ENCODE measurements at regions not wholly inside any gene's neighbourhood (a gene's known extent, or its start where the extent isn't known, plus 50 kb on each side); places are given as distances from the start of the nearest gene placed in this dataset.

DNA sequence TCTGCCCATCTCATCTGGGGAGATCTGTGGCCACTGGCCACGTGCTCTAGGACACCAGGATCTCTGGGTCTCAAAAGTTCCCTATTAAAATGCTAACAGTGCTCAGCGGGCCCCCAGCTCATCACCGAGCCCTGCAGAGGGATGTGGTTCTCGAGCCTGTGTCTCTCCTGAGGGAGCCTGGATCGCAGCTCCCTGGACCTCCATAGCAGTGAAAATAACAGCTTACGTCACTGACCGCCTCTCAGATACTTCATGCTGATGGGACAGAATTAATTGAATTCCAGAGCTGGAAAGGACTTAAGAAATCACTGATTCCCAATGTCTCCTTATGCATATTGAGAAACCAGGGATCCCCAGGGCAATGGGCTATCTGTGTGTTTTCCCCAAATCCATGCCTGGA is 90.0 kb downstream of the GALR1 start:
- no peak overlapping the region for H3K27ac ChIP-seq (ENCODE audit: low read length, poor library complexity, severe bottlenecking)
- no peak overlapping the region for H3K4ac ChIP-seq (ENCODE audit: low read depth in 1 of 2, low read length in 2 of 2)
- no peak overlapping the region for H2BK12ac ChIP-seq (ENCODE audit: low read length in 2 of 2)
- H2BK15ac ChIP-seq (ENCODE audit: low read depth, poor library complexity, severe bottlenecking) = no peak overlapping the region
- H2AK5ac ChIP-seq (ENCODE audit: low read length, severe bottlenecking) = no peak overlapping the region
- no peak overlapping the region for H3K4me3 ChIP-seq (ENCODE audit: insufficient read depth in 1 of 2, low read depth in 1 of 2, low read length in 2 of 2)
- no peak overlapping the region for H3K18ac ChIP-seq (ENCODE audit: low read depth in 1 of 2, low read length in 2 of 2)
- no peak overlapping the region for H2BK5ac ChIP-seq (ENCODE audit: low read depth, low read length, poor library complexity, severe bottlenecking)
- H3K14ac ChIP-seq (ENCODE audit: low read length in 2 of 2) = no peak overlapping the region
- no peaks in the 10 kb centered on the region for H3K79me1 ChIP-seq (replicated peaks; ENCODE audit: low read length, poor library complexity, severe bottlenecking)
- H3K4me2 ChIP-seq (ENCODE audit: low read length, poor library complexity, severe bottlenecking) = no peak overlapping the region
- H2BK120ac ChIP-seq (ENCODE audit: low read depth, low read length) = no peak overlapping the region
- H3K9ac ChIP-seq (ENCODE audit: low read length) = no peak overlapping the region
- H4K91ac ChIP-seq (ENCODE audit: low read length) = no peak overlapping the region
- no peaks in the 10 kb centered on the region for H3K4me1 ChIP-seq (ENCODE audit: control insufficient read depth, insufficient read depth, low read depth, low read length)
- H4K8ac ChIP-seq (ENCODE audit: low read length) = no peak overlapping the region
- WGBS = 70% methylated on average over 7 of the region's 7 CpGs
- H3K9me3 ChIP-seq (ENCODE audit: control insufficient read depth, low read length) = no peaks in the 10 kb centered on the region
- H3K36me3 ChIP-seq (ENCODE audit: control insufficient read depth in 1 of 2, insufficient read depth in 2 of 2, low read depth in 1 of 2, low read length in 2 of 2) = no peaks in the 10 kb centered on the region
- H2AFZ ChIP-seq (ENCODE audit: low read depth, low read length) = no peak overlapping the region
- DNase-seq = no peak
- H3K27me3 ChIP-seq (ENCODE audit: control insufficient read depth in 1 of 2, insufficient read depth in 1 of 2, low read length in 2 of 2) = peaks cover 0 to 33% of the 10 kb centered on the region in 2 experiments
- no peak overlapping the region for H3K23ac ChIP-seq (ENCODE audit: low read length in 2 of 2)

DNA sequence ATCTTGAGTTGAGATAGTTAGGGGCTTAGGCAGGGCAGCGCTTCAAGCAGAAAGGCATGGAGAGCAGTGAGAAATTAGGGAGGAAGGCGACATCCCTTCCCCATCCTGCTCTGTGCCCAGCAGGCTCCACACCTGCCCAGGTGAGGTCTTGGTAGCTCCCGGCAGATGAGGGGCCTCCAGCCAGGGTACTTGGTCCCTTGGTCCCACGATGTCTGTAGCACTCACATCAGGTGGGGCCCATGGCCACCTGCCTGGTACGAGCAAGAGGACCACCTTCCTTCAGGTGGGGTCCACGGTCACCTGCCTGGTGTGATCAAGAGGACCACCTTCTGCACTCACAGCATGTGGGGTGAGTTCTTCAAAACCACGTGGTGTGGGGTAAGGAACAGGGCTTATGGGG is 91.2 kb downstream of the GALR1 start:
- Histone ChIP-seq H2BK15ac (ENCODE audit: low read depth, poor library complexity, severe bottlenecking) (no peak overlapping the region), H3K23ac (ENCODE audit: low read length in 2 of 2) (no peak overlapping the region), H3K18ac (ENCODE audit: low read depth in 1 of 2, low read length in 2 of 2) (no peak overlapping the region), H2BK120ac (ENCODE audit: low read depth, low read length) (no peak overlapping the region), H3K14ac (ENCODE audit: low read length in 2 of 2) (no peak overlapping the region), H2BK5ac (ENCODE audit: low read depth, low read length, poor library complexity, severe bottlenecking) (no peak overlapping the region), H4K91ac (ENCODE audit: low read length) (no peak overlapping the region), H3K27ac (ENCODE audit: low read length, poor library complexity, severe bottlenecking) (no peak overlapping the region), H3K79me1 (replicated peaks; ENCODE audit: low read length, poor library complexity, severe bottlenecking) (no peaks in the 10 kb centered on the region), H2AFZ (ENCODE audit: low read depth, low read length) (no peak overlapping the region), H4K8ac (ENCODE audit: low read length) (no peak overlapping the region), H3K36me3 (ENCODE audit: control insufficient read depth in 1 of 2, insufficient read depth in 2 of 2, low read depth in 1 of 2, low read length in 2 of 2) (no peaks in the 10 kb centered on the region), H3K27me3 (ENCODE audit: control insufficient read depth in 1 of 2, insufficient read depth in 1 of 2, low read length in 2 of 2) (peaks cover 0 to 33% of the 10 kb centered on the region in 2 experiments), H3K9ac (ENCODE audit: low read length) (no peak overlapping the region), H3K4me3 (ENCODE audit: insufficient read depth in 1 of 2, low read depth in 1 of 2, low read length in 2 of 2) (no peak overlapping the region), H3K4me2 (ENCODE audit: low read length, poor library complexity, severe bottlenecking) (no peak overlapping the region), H3K4ac (ENCODE audit: low read depth in 1 of 2, low read length in 2 of 2) (no peak overlapping the region), H2AK5ac (ENCODE audit: low read length, severe bottlenecking) (no peak overlapping the region), H3K4me1 (ENCODE audit: control insufficient read depth, insufficient read depth, low read depth, low read length) (no peaks in the 10 kb centered on the region), H3K9me3 (ENCODE audit: control insufficient read depth, low read length) (no peaks in the 10 kb centered on the region), H2BK12ac (ENCODE audit: low read length in 2 of 2) (no peak overlapping the region)
- DNase-seq = no peak
- WGBS = 72% methylated on average over 5 of the region's 7 CpGs

DNA sequence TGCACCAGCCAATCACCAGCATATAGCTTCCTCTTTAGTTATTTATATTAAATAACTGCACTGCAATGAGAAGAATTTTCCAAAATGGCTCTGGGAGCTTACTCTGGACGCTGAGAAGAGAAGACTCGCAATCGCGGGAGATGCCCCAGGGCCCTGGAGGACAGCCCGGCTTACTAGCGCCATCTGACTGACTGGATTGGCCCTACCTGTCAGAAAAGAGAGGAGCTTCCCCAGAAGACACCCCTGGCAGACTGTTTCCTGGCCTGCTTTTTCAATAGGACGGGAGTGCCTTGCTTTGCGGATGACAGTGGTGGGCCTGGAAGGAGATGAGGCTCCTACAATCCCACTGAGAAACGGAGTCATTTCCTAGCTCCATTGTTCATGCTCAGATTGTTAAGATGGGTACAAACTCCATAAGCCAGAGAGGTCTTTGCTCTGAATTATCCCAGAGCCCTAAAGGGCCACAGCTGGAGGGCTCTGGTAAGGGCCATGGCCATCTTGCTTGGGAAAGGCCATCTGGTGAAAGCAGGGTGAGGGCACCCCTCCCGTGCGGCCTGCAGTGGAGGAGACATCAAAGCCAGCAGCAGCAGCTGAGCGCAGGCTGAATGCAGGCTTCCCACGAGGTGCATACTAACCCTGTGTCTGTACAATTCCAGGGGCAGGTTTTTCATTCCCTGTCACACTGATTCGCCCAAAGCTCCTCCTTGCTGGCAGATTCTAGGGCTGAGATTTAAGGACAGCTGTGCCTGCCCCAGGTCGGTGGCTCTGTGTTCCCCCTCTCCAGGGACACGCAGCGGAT is 92.1 kb downstream of the GALR1 start:
- Histone ChIP-seq H2BK12ac (ENCODE audit: low read length in 2 of 2) (no peak overlapping the region), H3K23ac (ENCODE audit: low read length in 2 of 2) (no peak overlapping the region), H2BK5ac (ENCODE audit: low read depth, low read length, poor library complexity, severe bottlenecking) (no peak overlapping the region), H3K14ac (ENCODE audit: low read length in 2 of 2) (no peak overlapping the region), H2AK5ac (ENCODE audit: low read length, severe bottlenecking) (no peak overlapping the region), H3K18ac (ENCODE audit: low read depth in 1 of 2, low read length in 2 of 2) (no peak overlapping the region), H3K36me3 (ENCODE audit: control insufficient read depth in 1 of 2, insufficient read depth in 2 of 2, low read depth in 1 of 2, low read length in 2 of 2) (no peaks in the 10 kb centered on the region), H2BK120ac (ENCODE audit: low read depth, low read length) (no peak overlapping the region), H2BK15ac (ENCODE audit: low read depth, poor library complexity, severe bottlenecking) (no peak overlapping the region), H3K9me3 (ENCODE audit: control insufficient read depth, low read length) (no peaks in the 10 kb centered on the region), H3K4me2 (ENCODE audit: low read length, poor library complexity, severe bottlenecking) (no peak overlapping the region), H3K9ac (ENCODE audit: low read length) (no peak overlapping the region), H4K91ac (ENCODE audit: low read length) (no peak overlapping the region), H3K4me1 (ENCODE audit: control insufficient read depth, insufficient read depth, low read depth, low read length) (no peaks in the 10 kb centered on the region), H3K79me1 (replicated peaks; ENCODE audit: low read length, poor library complexity, severe bottlenecking) (no peaks in the 10 kb centered on the region), H2AFZ (ENCODE audit: low read depth, low read length) (no peak overlapping the region), H4K8ac (ENCODE audit: low read length) (no peak overlapping the region), H3K27me3 (ENCODE audit: control insufficient read depth in 1 of 2, insufficient read depth in 1 of 2, low read length in 2 of 2) (peaks cover 0 to 27% of the 10 kb centered on the region in 2 experiments), H3K27ac (ENCODE audit: low read length, poor library complexity, severe bottlenecking) (no peak overlapping the region), H3K4ac (ENCODE audit: low read depth in 1 of 2, low read length in 2 of 2) (no peak overlapping the region), H3K4me3 (ENCODE audit: insufficient read depth in 1 of 2, low read depth in 1 of 2, low read length in 2 of 2) (no peak overlapping the region)
- 88% methylated on average over 17 of the region's 17 CpGs for WGBS
- DNase-seq = no peak

DNA sequence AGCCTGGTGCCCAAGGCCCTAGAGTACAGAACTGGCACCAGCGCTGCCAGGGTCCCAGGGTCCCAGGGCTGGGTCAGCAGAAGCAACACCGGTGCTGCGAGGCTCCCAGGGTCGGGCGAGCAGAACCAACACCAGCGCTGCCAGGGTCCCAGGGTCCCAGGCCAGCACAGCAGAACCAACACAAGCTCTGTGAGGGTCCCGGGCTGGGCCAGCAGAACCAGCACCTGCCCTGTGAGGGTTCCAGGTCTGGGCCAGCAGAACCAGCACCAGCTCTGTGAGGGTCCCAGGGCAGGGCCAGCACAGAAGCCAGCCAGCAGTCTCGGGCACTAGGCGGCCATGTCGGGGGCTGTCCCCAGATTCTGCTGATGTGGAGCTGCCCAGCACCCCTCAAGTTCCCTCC is 93.1 kb downstream of the GALR1 start:
- H3K4me2 ChIP-seq (ENCODE audit: low read length, poor library complexity, severe bottlenecking) = no peak overlapping the region
- H3K18ac ChIP-seq (ENCODE audit: low read depth in 1 of 2, low read length in 2 of 2) = no peak overlapping the region
- H4K8ac ChIP-seq (ENCODE audit: low read length) = no peak overlapping the region
- no peak overlapping the region for H2AK5ac ChIP-seq (ENCODE audit: low read length, severe bottlenecking)
- no peaks in the 10 kb centered on the region for H3K4me1 ChIP-seq (ENCODE audit: control insufficient read depth, insufficient read depth, low read depth, low read length)
- no peak overlapping the region for H3K14ac ChIP-seq (ENCODE audit: low read length in 2 of 2)
- DNase-seq = no peak
- H3K79me1 ChIP-seq (replicated peaks; ENCODE audit: low read length, poor library complexity, severe bottlenecking) = no peaks in the 10 kb centered on the region
- no peaks in the 10 kb centered on the region for H3K36me3 ChIP-seq (ENCODE audit: control insufficient read depth in 1 of 2, insufficient read depth in 2 of 2, low read depth in 1 of 2, low read length in 2 of 2)
- no peaks in the 10 kb centered on the region for H3K9me3 ChIP-seq (ENCODE audit: control insufficient read depth, low read length)
- H3K23ac ChIP-seq (ENCODE audit: low read length in 2 of 2) = no peak overlapping the region
- WGBS = 91% methylated on average over 10 of the region's 10 CpGs
- no peak overlapping the region for H2BK12ac ChIP-seq (ENCODE audit: low read length in 2 of 2)
- H3K27ac ChIP-seq (ENCODE audit: low read length, poor library complexity, severe bottlenecking) = no peak overlapping the region
- no peak overlapping the region for H2BK15ac ChIP-seq (ENCODE audit: low read depth, poor library complexity, severe bottlenecking)
- no peak overlapping the region for H2AFZ ChIP-seq (ENCODE audit: low read depth, low read length)
- H2BK120ac ChIP-seq (ENCODE audit: low read depth, low read length) = no peak overlapping the region
- no peak overlapping the region for H3K4ac ChIP-seq (ENCODE audit: low read depth in 1 of 2, low read length in 2 of 2)
- no peak overlapping the region for H4K91ac ChIP-seq (ENCODE audit: low read length)
- no peak overlapping the region for H2BK5ac ChIP-seq (ENCODE audit: low read depth, low read length, poor library complexity, severe bottlenecking)
- H3K4me3 ChIP-seq (ENCODE audit: insufficient read depth in 1 of 2, low read depth in 1 of 2, low read length in 2 of 2) = no peak overlapping the region
- no peak overlapping the region for H3K9ac ChIP-seq (ENCODE audit: low read length)
- H3K27me3 ChIP-seq (ENCODE audit: control insufficient read depth in 1 of 2, insufficient read depth in 1 of 2, low read length in 2 of 2) = peaks cover 0 to 18% of the 10 kb centered on the region in 2 experiments

All from mesenchymal stem cell (in vitro differentiated cells and primary cell).